ENCODE measurements at regions not wholly inside any gene's neighbourhood (a gene's known extent, or its start where the extent isn't known, plus 50 kb on each side); places are given as distances from the start of the nearest gene placed in this dataset.

- TF ChIP-seq CTCF (IDR thresholded peaks at IDR 0.05; ENCODE audit: low read length) (no peak), EZH2 (optimal IDR thresholded peaks at IDR 0.05; ENCODE audit: low read depth, low read length) (no peak)
These were observed 111.4 kb upstream of the EOLA2 start for GRCh38 chrX:150049647-150050046.

All from MM.1S (cell line).